IMR-90 (cell line): ENCODE measurements at regions not wholly inside any gene's neighbourhood (a gene's known extent, or its start where the extent isn't known, plus 50 kb on each side); places are given as distances from the start of the nearest gene placed in this dataset.

Experiments used
- ATAC-seq: fragments of 200-7000 bp; cut with Tn5 transposase; 2 replicates; pipeline ENCODE4 v1.9.1; 2020; ENCODE audit warnings: low read depth, mild to moderate bottlenecking, moderate library complexity
- BruUV-seq: library from RNA; stranded (reverse); fragments of 400-500 nt; replicated peaks from 2 replicates; lab custom pipeline; 2021; lab: Mats Ljungman, UMichigan
- CTCF ChIA-PET: fragments of 300-600 bp; formaldehyde crosslinking; extraction: SDS; loops from one replicate; lab custom pipeline; 2021; ENCODE audit warnings: antibody characterized with exemption; lab: Yijun Ruan, JAX
- POLR2A ChIA-PET: fragments of 300-600 bp; sonication (Branson Sonifier 250); formaldehyde crosslinking; loops from one replicate; lab custom pipeline; 2022; ENCODE audit warnings: antibody characterized with exemption; ENCODE audit not compliant: unreplicated experiment; lab: Charles Lee
- DNase-seq: peaks from one replicate; pipeline ENCODE4 v3.0.0; 2013
- H2AFZ ChIP-seq: replicated peaks from 2 replicates; pipeline ENCODE3; 2013; ENCODE audit warnings: low read length, mild to moderate bottlenecking; ENCODE audit not compliant: poor library complexity
- H2AK5ac ChIP-seq: 2 replicates; pipeline ENCODE4 v1.6.1; 2013; ENCODE audit warnings: low read depth, low read length, inconsistent platforms
- H2AK9ac ChIP-seq: replicated peaks from 2 replicates; pipeline ENCODE3; 2013; ENCODE audit warnings: mild to moderate bottlenecking, low read depth, low read length, moderate library complexity; ENCODE audit not compliant: poor library complexity
- H2BK120ac ChIP-seq: 2 replicates; pipeline ENCODE4 v1.6.1; 2013; ENCODE audit warnings: low read depth, low read length, inconsistent platforms
- H2BK15ac ChIP-seq: 3 replicates; pipeline ENCODE4 v1.6.1; 2013; ENCODE audit warnings: low read depth, low read length, inconsistent platforms
- H2BK20ac ChIP-seq: 2 replicates; pipeline ENCODE4 v1.6.1; 2013; ENCODE audit warnings: low read depth, mild to moderate bottlenecking, inconsistent platforms, low read length, moderate library complexity
- H2BK5ac ChIP-seq: 2 replicates; pipeline ENCODE4 v1.6.1; 2013; ENCODE audit warnings: mild to moderate bottlenecking, low read depth, low read length, inconsistent platforms; ENCODE audit not compliant: poor library complexity, severe bottlenecking
- H3K14ac ChIP-seq: replicated peaks from 2 replicates; pipeline ENCODE4 v1.6.1; 2013; ENCODE audit warnings: low read depth, low read length, inconsistent platforms
- H3K18ac ChIP-seq: 2 replicates; pipeline ENCODE4 v1.6.1; 2013; ENCODE audit warnings: low read depth, low read length, control low read depth
- H3K23ac ChIP-seq: 2 replicates; pipeline ENCODE4 v1.6.1; 2013; ENCODE audit warnings: low read depth, low read length, inconsistent platforms
- H3K27ac ChIP-seq: 2 replicates; pipeline ENCODE4 v1.5.1; 2013; ENCODE audit warnings: mild to moderate bottlenecking, control low read depth, low read length; ENCODE audit not compliant: insufficient read depth
- H3K27me3 ChIP-seq: 2 replicates; pipeline ENCODE4 v1.6.1; 2013; ENCODE audit warnings: low read length; ENCODE audit not compliant: control insufficient read depth, insufficient read depth
- H3K36me3 ChIP-seq: 2 replicates; pipeline ENCODE4 v1.6.1; 2013; ENCODE audit warnings: low read length, mixed read lengths; ENCODE audit not compliant: control insufficient read depth, insufficient read depth
- H3K4ac ChIP-seq: 2 replicates; pipeline ENCODE4 v1.6.1; 2013; ENCODE audit warnings: low read depth, low read length, inconsistent platforms
- H3K4me1 ChIP-seq: 2 replicates; pipeline ENCODE4 v1.6.1; 2013; ENCODE audit warnings: low read length, mixed read lengths; ENCODE audit not compliant: control insufficient read depth, insufficient read depth
- H3K4me2 ChIP-seq: 2 replicates; pipeline ENCODE4 v1.6.1; 2013; ENCODE audit warnings: low read depth, mild to moderate bottlenecking, control low read depth, low read length, moderate library complexity
- H3K4me3 ChIP-seq: 2 replicates; pipeline ENCODE4 v1.5.1; 2013; ENCODE audit warnings: low read depth, mild to moderate bottlenecking, control low read depth, low read length, moderate library complexity; ENCODE audit not compliant: insufficient read depth
- H3K56ac ChIP-seq: 2 replicates; pipeline ENCODE4 v1.6.1; 2013; ENCODE audit warnings: low read length, inconsistent platforms; ENCODE audit not compliant: insufficient read depth; ENCODE audit errors: extremely low read depth
- H3K79me1 ChIP-seq, 2 experiments: 2 replicates each; pipeline ENCODE4 v1.6.1; 2013; ENCODE audit warnings: low read length in 2 of 2, inconsistent platforms in 1 of 2, low read depth in 1 of 2
- H3K9ac ChIP-seq: 2 replicates; pipeline ENCODE4 v1.6.1; 2013; ENCODE audit warnings: low read depth, low read length, control low read depth
- H3K9me1 ChIP-seq: 2 replicates; pipeline ENCODE4 v1.6.1; 2013; ENCODE audit warnings: low read length, inconsistent platforms; ENCODE audit not compliant: insufficient read depth
- H3K9me3 ChIP-seq: 2 replicates; pipeline ENCODE4 v1.6.1; 2013; ENCODE audit warnings: low read length; ENCODE audit not compliant: control insufficient read depth, insufficient read depth
- H4K20me1 ChIP-seq: 2 replicates; pipeline ENCODE4 v1.6.1; 2013; ENCODE audit warnings: low read length, inconsistent platforms; ENCODE audit not compliant: insufficient read depth
- H4K5ac ChIP-seq: 2 replicates; pipeline ENCODE4 v1.6.1; 2013; ENCODE audit warnings: mild to moderate bottlenecking, low read depth, low read length, control low read depth
- H4K8ac ChIP-seq, 2 experiments: 2 replicates each; pipeline ENCODE4 v1.6.1; 2013; ENCODE audit warnings: low read depth in 2 of 2, low read length in 2 of 2, control low read depth in 1 of 2, inconsistent platforms in 1 of 2
- H4K91ac ChIP-seq: 2 replicates; pipeline ENCODE4 v1.6.1; 2013; ENCODE audit warnings: low read depth, low read length, inconsistent platforms; ENCODE audit not compliant: insufficient read depth
- BHLHE40 ChIP-seq: fragments of 150-350 bp; IDR thresholded peaks from 2 replicates; pipeline ENCODE4 v1.6.1; 2016; ENCODE audit warnings: mild to moderate bottlenecking, low read depth, low read length
- CEBPB ChIP-seq: IDR thresholded peaks from 2 replicates; pipeline ENCODE4 v1.6.1; 2012; ENCODE audit warnings: low read depth, low read length, improper control_type of control experiment
- CHD1 ChIP-seq: IDR thresholded peaks from 2 replicates; pipeline ENCODE4 v1.6.1; 2012; ENCODE audit warnings: low read depth, low read length, improper control_type of control experiment
- FOS ChIP-seq: fragments of 150-350 bp; IDR thresholded peaks from 2 replicates; pipeline ENCODE4 v1.6.1; 2016; ENCODE audit warnings: low read depth, low read length
- MAFK ChIP-seq: IDR thresholded peaks from 2 replicates; pipeline ENCODE4 v1.6.1; 2012; ENCODE audit warnings: low read depth, low read length, improper control_type of control experiment
- MXI1 ChIP-seq: IDR thresholded peaks from 2 replicates; pipeline ENCODE4 v1.6.1; 2012; ENCODE audit warnings: low read depth, mild to moderate bottlenecking, low read length, moderate library complexity, borderline replicate concordance
- NFE2L2 ChIP-seq: fragments of 150-350 bp; IDR thresholded peaks from 2 replicates; pipeline ENCODE4 v1.6.1; 2016; ENCODE audit warnings: low read depth, mild to moderate bottlenecking, low read length
- POLR2A ChIP-seq: IDR thresholded peaks from 2 replicates; pipeline ENCODE4 v1.6.1; 2012; ENCODE audit warnings: mild to moderate bottlenecking, low read depth, low read length
- RAD21 ChIP-seq: IDR thresholded peaks from 2 replicates; pipeline ENCODE4 v1.6.1; 2012; ENCODE audit warnings: low read length, improper control_type of control experiment
- RCOR1 ChIP-seq: IDR thresholded peaks from 2 replicates; pipeline ENCODE4 v1.6.1; 2012; ENCODE audit warnings: mild to moderate bottlenecking, low read length, improper control_type of control experiment; ENCODE audit not compliant: insufficient replicate concordance
- RFX5 ChIP-seq: IDR thresholded peaks from 2 replicates; pipeline ENCODE4 v1.8.0; 2012; ENCODE audit warnings: low read depth, mild to moderate bottlenecking, low read length, moderate library complexity
- SMC3 ChIP-seq: fragments of 150-350 bp; IDR thresholded peaks from 2 replicates; pipeline ENCODE4 v1.6.1; 2016; ENCODE audit warnings: low read depth, mild to moderate bottlenecking, antibody characterized with exemption, low read length, moderate library complexity
- WGBS, 2 experiments: methylation state at CpG; one replicate each; pipeline versions ENCODE4 v1.1.5 to v1.1.7; 2013; ENCODE audit warnings: missing lambda C conversion rate in 2 of 2; ENCODE audit not compliant: insufficient read length in 1 of 2; ENCODE audit errors: extremely low coverage in 2 of 2; 5-methylcytosine and 5-hydroxymethylcytosine counted together
- dilution Hi-C: fragments of 300-500 bp; cut with HindIII; formaldehyde crosslinking; loops from one replicate; pipeline ENCODE4 v1.14.3; 2018; ENCODE audit warnings: low sequenced_read_pairs; ENCODE audit not compliant: unreplicated experiment
- in situ Hi-C: fragments of 300-500 bp; cut with MboI; formaldehyde crosslinking; loops from 3 replicates; pipeline ENCODE4 v1.14.3; 2019; ENCODE audit warnings: low sequenced_read_pairs, inconsistent platforms, mixed read lengths
- intact Hi-C: fragments of 100-400 bp; cut with micrococcal nuclease; formaldehyde crosslinking; loops from 2 replicates; pipeline ENCODE4 v1.10.0; 2022
- TF ChIP-seq, protein P1 (sequence below): conservative IDR thresholded peaks from 2 replicates; pipeline ENCODE4 v1.5.1; 2012; ENCODE audit warnings: mild to moderate bottlenecking, low read depth, low read length, improper control_type of control experiment
- TF ChIP-seq, protein P2 (sequence below): fragments of 150-350 bp; IDR thresholded peaks from 2 replicates; pipeline ENCODE4 v1.6.1; 2017; ENCODE audit warnings: mild to moderate bottlenecking, antibody characterized with exemption, low read length, low read depth

DNA sequence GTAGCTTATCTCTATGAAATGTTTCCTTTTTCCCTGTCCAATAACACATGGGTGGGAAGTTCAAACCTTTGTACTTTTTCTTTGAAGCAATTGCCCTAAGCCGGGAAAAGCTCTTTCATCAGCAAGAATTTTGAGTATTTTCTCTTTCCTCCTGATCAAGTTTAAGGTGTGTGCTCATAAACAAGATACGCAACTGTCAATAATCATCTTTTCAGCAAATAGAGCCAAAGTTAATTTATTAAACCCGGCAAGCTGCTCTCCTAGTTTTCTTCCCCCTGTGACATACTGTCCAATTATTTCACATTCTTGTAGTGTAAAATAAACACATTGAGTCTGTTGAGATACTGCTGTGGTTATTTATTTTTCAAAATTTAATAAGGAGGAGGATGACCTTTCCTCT lies 194.4 kb downstream of the EDN1 start:
- peak overlapping the region; percentile 51; the same call in 1 of the 3 replicates for H2BK15ac ChIP-seq
- H3K79me1 ChIP-seq, result no peaks in the 10 kb centered on the region
- H3K9ac ChIP-seq, result no peak overlapping the region
- no peak overlapping the region; the same call in 1 of the 2 replicates for H4K5ac ChIP-seq
- H2BK5ac ChIP-seq, result peak overlapping the region; percentile 82
- H3K23ac ChIP-seq, result no peak overlapping the region
- H3K4me3 ChIP-seq, result no peak overlapping the region
- ChIA-PET CTCF (interaction anchor here (0.6 to 1.5 kb wide), 3 partner anchors 8 to 119 kb away, joined by 3 read pairs; no protein-coding TSS in a partner anchor), POLR2A (no interaction called here)
- TF ChIP-seq SMC3, result no peak
- no peak for TF ChIP-seq RCOR1
- TF ChIP-seq RAD21, result no peak
- no peak for TF ChIP-seq MXI1
- TF ChIP-seq NFE2L2, result no peak
- no peak for TF ChIP-seq POLR2A
- no peak for TF ChIP-seq CEBPB
- no peak for TF ChIP-seq BHLHE40
- no peak for TF ChIP-seq MAFK
- no peak for TF ChIP-seq CHD1
- TF ChIP-seq, protein P1, sequence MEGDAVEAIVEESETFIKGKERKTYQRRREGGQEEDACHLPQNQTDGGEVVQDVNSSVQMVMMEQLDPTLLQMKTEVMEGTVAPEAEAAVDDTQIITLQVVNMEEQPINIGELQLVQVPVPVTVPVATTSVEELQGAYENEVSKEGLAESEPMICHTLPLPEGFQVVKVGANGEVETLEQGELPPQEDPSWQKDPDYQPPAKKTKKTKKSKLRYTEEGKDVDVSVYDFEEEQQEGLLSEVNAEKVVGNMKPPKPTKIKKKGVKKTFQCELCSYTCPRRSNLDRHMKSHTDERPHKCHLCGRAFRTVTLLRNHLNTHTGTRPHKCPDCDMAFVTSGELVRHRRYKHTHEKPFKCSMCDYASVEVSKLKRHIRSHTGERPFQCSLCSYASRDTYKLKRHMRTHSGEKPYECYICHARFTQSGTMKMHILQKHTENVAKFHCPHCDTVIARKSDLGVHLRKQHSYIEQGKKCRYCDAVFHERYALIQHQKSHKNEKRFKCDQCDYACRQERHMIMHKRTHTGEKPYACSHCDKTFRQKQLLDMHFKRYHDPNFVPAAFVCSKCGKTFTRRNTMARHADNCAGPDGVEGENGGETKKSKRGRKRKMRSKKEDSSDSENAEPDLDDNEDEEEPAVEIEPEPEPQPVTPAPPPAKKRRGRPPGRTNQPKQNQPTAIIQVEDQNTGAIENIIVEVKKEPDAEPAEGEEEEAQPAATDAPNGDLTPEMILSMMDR, result no peak
- TF ChIP-seq RFX5, result no peak
- no peak for TF ChIP-seq FOS
- TF ChIP-seq, protein P2, sequence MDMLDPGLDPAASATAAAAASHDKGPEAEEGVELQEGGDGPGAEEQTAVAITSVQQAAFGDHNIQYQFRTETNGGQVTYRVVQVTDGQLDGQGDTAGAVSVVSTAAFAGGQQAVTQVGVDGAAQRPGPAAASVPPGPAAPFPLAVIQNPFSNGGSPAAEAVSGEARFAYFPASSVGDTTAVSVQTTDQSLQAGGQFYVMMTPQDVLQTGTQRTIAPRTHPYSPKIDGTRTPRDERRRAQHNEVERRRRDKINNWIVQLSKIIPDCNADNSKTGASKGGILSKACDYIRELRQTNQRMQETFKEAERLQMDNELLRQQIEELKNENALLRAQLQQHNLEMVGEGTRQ, result no peak
- DNase-seq (no peak), ATAC-seq (no peak)
- H3K27ac ChIP-seq, result no peak overlapping the region
- peak overlapping the region; percentile 69; the same call in 1 of the 2 replicates for H2BK20ac ChIP-seq
- BruUV-seq, result no TSS peak
- in situ Hi-C loops (no loop called here), dilution Hi-C loops (no loop called here), intact Hi-C loops (loop anchor here (5.0 kb wide), 1 partner anchor 118 kb away; no protein-coding TSS in a partner anchor)
- H3K4me1 ChIP-seq, result peaks cover 6% of the 10 kb centered on the region
- H2AFZ ChIP-seq, result no peak overlapping the region
- no peaks in the 10 kb centered on the region for H3K27me3 ChIP-seq
- WGBS, 2 experiments, result no CpG with 5 or more reads among the region's 3 CpGs
- no peak overlapping the region for H4K91ac ChIP-seq
- H4K20me1 ChIP-seq, result no peaks in the 10 kb centered on the region
- no peaks in the 10 kb centered on the region for H3K9me3 ChIP-seq
- peak overlapping the region; percentile 73 for H2BK120ac ChIP-seq
- H2AK9ac ChIP-seq, result no peak overlapping the region
- no peak overlapping the region for H3K4me2 ChIP-seq
- peak overlapping the region; percentile 39; the same call in 1 of the 2 replicates for H3K14ac ChIP-seq
- H3K18ac ChIP-seq, result peak overlapping the region; percentile 47; the same call in 1 of the 2 replicates
- peak overlapping the region; percentile 19; the same call in 1 of the 2 replicates for H3K4ac ChIP-seq
- no peaks in the 10 kb centered on the region for H3K36me3 ChIP-seq
- no peaks in the 10 kb centered on the region for H3K9me1 ChIP-seq
- H2AK5ac ChIP-seq, result no peak overlapping the region
- peak overlapping the region in 1 of 2 experiments; percentile 18; a peak in 3 of 4 replicates for H4K8ac ChIP-seq
- H3K56ac ChIP-seq, result no peak overlapping the region
